ENCODE measurements at regions not wholly inside any gene's neighbourhood (a gene's known extent, or its start where the extent isn't known, plus 50 kb on each side); places are given as distances from the start of the nearest gene placed in this dataset.
"Not testable (repeated sequence)": the region's sequence is repeated elsewhere in the genome, so short reads cannot be mapped to it uniquely, and the experiment has no call there.

DNA sequence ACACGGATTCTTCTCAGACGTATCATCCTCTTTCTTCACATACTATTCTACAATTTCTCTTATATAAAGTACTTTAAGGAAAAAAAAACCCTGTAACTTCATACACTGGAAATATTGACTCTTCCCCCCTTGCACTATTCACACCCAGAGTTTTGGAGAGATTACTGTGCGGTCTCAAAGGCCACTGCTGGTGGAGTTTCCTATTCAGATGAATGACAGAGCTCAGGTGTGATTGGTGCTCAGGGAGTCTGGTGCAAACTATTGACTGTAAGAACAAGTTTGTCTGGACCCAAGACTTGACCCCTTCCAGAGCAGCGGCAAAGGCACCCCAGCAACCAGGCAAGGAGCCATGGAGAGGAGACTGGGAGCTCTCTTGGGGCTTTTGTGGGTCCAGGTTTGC is 187.5 kb upstream of the OR4E1 start:
- Mint-ChIP-seq H3K36me3 (no peaks in the 10 kb centered on the region), H3K27me3 (peaks cover 16% of the 10 kb centered on the region in 2 donors), H3K27ac (peak overlapping the region; percentile 35 to 79), H3K4me3 (peak overlapping the region; percentile 56 to 75 (median 64)), H3K4me1 (peaks cover 6 to 16% (median 14%) of the 10 kb centered on the region in 3 donors), H3K9me3 (no peaks in the 10 kb centered on the region)
- no peak for ATAC-seq (replicated peaks in 1 of 4)
- H3K27ac ChIP-seq (ENCODE audit: low read length) = no peak overlapping the region
- no peaks in the 10 kb centered on the region for H3K9me3 ChIP-seq
- ChIA-PET CTCF (interaction anchor here (0.6 to 2.7 kb wide), 5 partner anchors 9 to 690 kb away, joined by 3 to 19 read pairs (median 4); no protein-coding TSS in a partner anchor), POLR2A (interaction anchor here in 1 of 2 donors (0.6 kb wide), 1 partner anchor 649 kb away, joined by 4 read pairs; no protein-coding TSS in a partner anchor)
- peak overlapping the region in 1 of 2 donors; percentile 11 for H3K4me3 ChIP-seq (ENCODE audit: control insufficient read depth in 1 of 2, extremely low read depth in 1 of 2, low read length in 1 of 2)
- H3K36me3 ChIP-seq (ENCODE audit: control insufficient read depth in 2 of 2, extremely low read depth in 1 of 2, insufficient read depth in 1 of 2, low read length in 1 of 2) = no peaks in the 10 kb centered on the region
- no peak for DNase-seq
- H3K4me1 ChIP-seq (ENCODE audit: control insufficient read depth in 1 of 2, extremely low read depth in 1 of 2, insufficient read depth in 2 of 2, low read length in 2 of 2) = no peaks in the 10 kb centered on the region
- H3K27me3 ChIP-seq (replicated peaks in 1 of 2; ENCODE audit: control insufficient read depth in 2 of 2, extremely low read depth in 1 of 2, insufficient read depth in 2 of 2, low read length in 1 of 2) = no peaks in the 10 kb centered on the region
- WGBS (ENCODE audit: insufficient coverage) = no CpG with 5 or more reads among the region's 4 CpGs

DNA sequence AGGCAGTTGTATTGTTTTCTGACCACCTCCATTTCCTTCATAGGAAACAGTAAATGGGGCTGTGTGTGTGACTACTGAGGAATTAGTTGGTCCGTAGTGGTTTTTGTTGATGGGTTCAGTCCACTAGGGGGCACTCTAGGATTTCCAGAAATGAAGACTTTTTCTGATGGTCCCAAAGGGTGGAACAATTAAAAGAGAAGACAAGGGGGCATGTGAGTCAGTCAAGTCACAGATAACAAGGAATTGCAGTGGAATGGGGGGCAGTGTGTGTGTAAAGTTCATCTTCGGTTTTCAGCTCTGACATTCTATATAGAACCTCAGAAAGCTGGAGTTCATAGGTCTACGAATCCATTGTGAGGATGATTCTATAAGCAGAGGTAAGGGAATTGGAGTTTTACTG is 186.6 kb upstream of the OR4E1 start:
- H3K27me3 ChIP-seq (replicated peaks in 1 of 2; ENCODE audit: control insufficient read depth in 2 of 2, extremely low read depth in 1 of 2, insufficient read depth in 2 of 2, low read length in 1 of 2) = no peaks in the 10 kb centered on the region
- WGBS (ENCODE audit: insufficient coverage) = 14% methylated on average over 1 of the region's 3 CpGs
- peak in 2 of 4 experiments; percentile 43 to 53 for ATAC-seq (replicated peaks in 1 of 4)
- ChIA-PET CTCF (interaction anchor here in 1 of 2 donors (1.4 to 2.7 kb wide), 3 partner anchors 8 to 14 kb away, joined by 3 to 19 read pairs (median 7); no protein-coding TSS in a partner anchor), POLR2A (no interaction called here)
- peaks cover 16% of the 10 kb centered on the region in 2 donors for H3K27me3 Mint-ChIP-seq
- DNase-seq = peak in 17 of 35 experiments; percentile 9 to 74 (median 23)
- no peaks in the 10 kb centered on the region for H3K4me1 ChIP-seq (ENCODE audit: control insufficient read depth in 1 of 2, extremely low read depth in 1 of 2, insufficient read depth in 2 of 2, low read length in 2 of 2)
- peak overlapping the region; percentile 56 to 65 for H3K27ac Mint-ChIP-seq
- peaks cover 6 to 14% (median 14%) of the 10 kb centered on the region in 3 donors for H3K4me1 Mint-ChIP-seq
- no peaks in the 10 kb centered on the region for H3K36me3 Mint-ChIP-seq
- H3K36me3 ChIP-seq (ENCODE audit: control insufficient read depth in 2 of 2, extremely low read depth in 1 of 2, insufficient read depth in 1 of 2, low read length in 1 of 2) = no peaks in the 10 kb centered on the region
- no peaks in the 10 kb centered on the region for H3K9me3 ChIP-seq
- H3K9me3 Mint-ChIP-seq = no peaks in the 10 kb centered on the region
- no peak overlapping the region for H3K4me3 ChIP-seq (ENCODE audit: control insufficient read depth in 1 of 2, extremely low read depth in 1 of 2, low read length in 1 of 2)
- peak overlapping the region; percentile 56 to 67 (median 64) for H3K4me3 Mint-ChIP-seq
- peak overlapping the region; percentile 23 for H3K27ac ChIP-seq (ENCODE audit: low read length)

DNA sequence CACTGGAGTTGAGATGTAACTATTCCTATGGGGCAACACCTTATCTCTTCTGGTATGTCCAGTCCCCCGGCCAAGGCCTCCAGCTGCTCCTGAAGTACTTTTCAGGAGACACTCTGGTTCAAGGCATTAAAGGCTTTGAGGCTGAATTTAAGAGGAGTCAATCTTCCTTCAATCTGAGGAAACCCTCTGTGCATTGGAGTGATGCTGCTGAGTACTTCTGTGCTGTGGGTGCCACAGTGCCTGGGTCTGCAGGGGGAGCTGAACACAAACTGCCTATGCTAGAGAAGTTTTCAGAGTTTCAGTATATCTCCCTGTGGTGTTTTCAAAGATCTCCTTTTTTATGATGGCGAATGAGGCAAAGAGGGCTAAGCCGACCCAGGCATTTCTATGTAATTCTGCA is 179.2 kb upstream of the OR4E1 start:
- DNase-seq (no peak), ATAC-seq (replicated peaks in 1 of 4) (peak; percentile 25 to 63 (median 40))
- Mint-ChIP-seq H3K4me1 (peaks cover 15% of the 10 kb centered on the region in 3 donors), H3K27ac (peak overlapping the region; percentile 62 to 74), H3K27me3 (peaks cover 7 to 10% of the 10 kb centered on the region in 2 donors), H3K4me3 (peak overlapping the region; percentile 79 to 80 (median 79)), H3K36me3 (no peaks in the 10 kb centered on the region), H3K9me3 (no peaks in the 10 kb centered on the region)
- no CpG with 5 or more reads among the region's 3 CpGs for WGBS (ENCODE audit: insufficient coverage)
- peak overlapping the region; percentile 43 to 47 for H3K4me3 ChIP-seq (ENCODE audit: control insufficient read depth in 1 of 2, extremely low read depth in 1 of 2, low read length in 1 of 2)
- no peaks in the 10 kb centered on the region for H3K36me3 ChIP-seq (ENCODE audit: control insufficient read depth in 2 of 2, extremely low read depth in 1 of 2, insufficient read depth in 1 of 2, low read length in 1 of 2)
- no peaks in the 10 kb centered on the region for H3K9me3 ChIP-seq
- no peak overlapping the region for H3K27ac ChIP-seq (ENCODE audit: low read length)
- peaks cover 0 to 5% of the 10 kb centered on the region in 2 experiments for H3K4me1 ChIP-seq (ENCODE audit: control insufficient read depth in 1 of 2, extremely low read depth in 1 of 2, insufficient read depth in 2 of 2, low read length in 2 of 2)
- ChIA-PET CTCF (interaction anchor here (0.9 to 1.5 kb wide), 9 partner anchors 8 to 1077 kb away, joined by 3 to 19 read pairs (median 5); no protein-coding TSS in a partner anchor), POLR2A (no interaction called here)
- no peaks in the 10 kb centered on the region for H3K27me3 ChIP-seq (replicated peaks in 1 of 2; ENCODE audit: control insufficient read depth in 2 of 2, extremely low read depth in 1 of 2, insufficient read depth in 2 of 2, low read length in 1 of 2)

DNA sequence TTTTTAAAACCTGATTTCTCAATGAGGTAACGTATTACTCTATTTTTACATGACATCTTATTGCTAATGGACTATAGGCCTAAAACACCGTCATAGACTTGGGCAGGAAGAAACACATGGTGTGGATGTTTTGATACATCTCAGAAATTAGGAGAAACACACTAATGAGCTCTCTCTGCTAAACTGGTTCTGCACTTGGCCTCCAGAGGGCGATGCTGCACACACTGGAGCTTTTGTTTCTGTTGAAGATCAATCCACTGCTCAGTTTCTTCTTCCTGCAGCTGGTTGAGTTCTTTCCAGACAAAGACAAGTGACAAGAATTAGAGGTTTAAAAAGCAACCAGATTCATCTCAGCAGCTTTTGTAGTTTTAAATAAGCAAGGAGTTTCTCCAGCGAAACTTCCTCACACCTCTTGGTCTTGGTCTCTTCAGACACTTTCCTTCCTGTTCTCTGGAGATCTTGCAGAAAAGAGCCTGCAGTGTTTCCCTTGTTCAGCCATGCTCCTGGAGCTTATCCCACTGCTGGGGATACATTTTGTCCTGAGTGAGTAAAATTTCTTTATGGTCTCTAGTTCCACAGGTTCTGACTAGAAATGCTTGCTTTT is 178.5 kb upstream of the OR4E1 start:
- Mint-ChIP-seq H3K27me3 (peaks cover 7 to 11% of the 10 kb centered on the region in 2 donors), H3K4me3 (peak overlapping the region; percentile 79 to 80 (median 79)), H3K27ac (peak overlapping the region; percentile 62 to 74), H3K4me1 (peaks cover 15% of the 10 kb centered on the region in 3 donors), H3K9me3 (no peaks in the 10 kb centered on the region), H3K36me3 (no peaks in the 10 kb centered on the region)
- no peaks in the 10 kb centered on the region for H3K9me3 ChIP-seq
- peak; percentile 40 to 85 (median 65) for DNase-seq
- no peak overlapping the region for H3K27ac ChIP-seq (ENCODE audit: low read length)
- H3K36me3 ChIP-seq (ENCODE audit: control insufficient read depth in 2 of 2, extremely low read depth in 1 of 2, insufficient read depth in 1 of 2, low read length in 1 of 2) = no peaks in the 10 kb centered on the region
- H3K4me3 ChIP-seq (ENCODE audit: control insufficient read depth in 1 of 2, extremely low read depth in 1 of 2, low read length in 1 of 2) = peak overlapping the region; percentile 43 to 47
- peak; percentile 81 to 85 (median 82) for ATAC-seq (replicated peaks in 1 of 4)
- H3K27me3 ChIP-seq (replicated peaks in 1 of 2; ENCODE audit: control insufficient read depth in 2 of 2, extremely low read depth in 1 of 2, insufficient read depth in 2 of 2, low read length in 1 of 2) = no peaks in the 10 kb centered on the region
- WGBS (ENCODE audit: insufficient coverage) = no CpG with 5 or more reads among the region's 4 CpGs
- CTCF ChIA-PET = interaction anchor here (0.5 to 1.5 kb wide), 24 partner anchors 9 to 1079 kb away, joined by 3 to 19 read pairs (median 4); no protein-coding TSS in a partner anchor
- POLR2A ChIA-PET = interaction anchor here in 1 of 2 donors (0.6 kb wide), 2 partner anchors 12 to 61 kb away, joined by 3 read pairs; no protein-coding TSS in a partner anchor
- peaks cover 0 to 5% of the 10 kb centered on the region in 2 experiments for H3K4me1 ChIP-seq (ENCODE audit: control insufficient read depth in 1 of 2, extremely low read depth in 1 of 2, insufficient read depth in 2 of 2, low read length in 2 of 2)

DNA sequence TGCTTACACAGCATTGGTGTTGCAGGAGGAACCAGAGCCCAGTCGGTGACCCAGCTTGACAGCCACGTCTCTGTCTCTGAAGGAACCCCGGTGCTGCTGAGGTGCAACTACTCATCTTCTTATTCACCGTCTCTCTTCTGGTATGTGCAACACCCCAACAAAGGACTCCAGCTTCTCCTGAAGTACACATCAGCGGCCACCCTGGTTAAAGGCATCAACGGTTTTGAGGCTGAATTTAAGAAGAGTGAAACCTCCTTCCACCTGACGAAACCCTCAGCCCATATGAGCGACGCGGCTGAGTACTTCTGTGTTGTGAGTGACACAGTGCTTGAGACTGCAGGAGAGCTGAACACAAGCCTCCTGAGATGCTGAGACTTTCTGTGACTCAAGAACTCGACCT is 173.3 kb upstream of the OR4E1 start:
- 60% methylated on average over 1 of the region's 11 CpGs for WGBS (ENCODE audit: insufficient coverage)
- Mint-ChIP-seq H3K4me1 (peaks cover 10 to 18% (median 14%) of the 10 kb centered on the region in 3 donors), H3K27me3 (peaks cover 19 to 33% of the 10 kb centered on the region in 2 donors), H3K4me3 (peak overlapping the region; percentile 79 to 87 (median 80)), H3K27ac (peak overlapping the region; percentile 62 to 89)
- POLR2A ChIA-PET; H3K27me3 ChIP-seq (replicated peaks in 1 of 2; ENCODE audit: control insufficient read depth in 2 of 2, extremely low read depth in 1 of 2, insufficient read depth in 2 of 2, low read length in 1 of 2); H3K9me3 Mint-ChIP-seq; H3K36me3 Mint-ChIP-seq; H3K4me1 ChIP-seq (ENCODE audit: control insufficient read depth in 1 of 2, extremely low read depth in 1 of 2, insufficient read depth in 2 of 2, low read length in 2 of 2); H3K36me3 ChIP-seq (ENCODE audit: control insufficient read depth in 2 of 2, extremely low read depth in 1 of 2, insufficient read depth in 1 of 2, low read length in 1 of 2); H3K9me3 ChIP-seq; H3K27ac ChIP-seq (ENCODE audit: low read length): not testable (repeated sequence)
- CTCF ChIA-PET = interaction anchor here in 1 of 2 donors (1.3 to 1.6 kb wide), 2 partner anchors 10 to 709 kb away, joined by 3 to 7 read pairs; no protein-coding TSS in a partner anchor
- DNase-seq = peak in 17 of 35 experiments; percentile 6 to 38 (median 21)
- peak; percentile 61 to 70 (median 66) for ATAC-seq (replicated peaks in 1 of 4)
- H3K4me3 ChIP-seq (ENCODE audit: control insufficient read depth in 1 of 2, extremely low read depth in 1 of 2, low read length in 1 of 2) = peak overlapping the region; percentile 52 to 66

DNA sequence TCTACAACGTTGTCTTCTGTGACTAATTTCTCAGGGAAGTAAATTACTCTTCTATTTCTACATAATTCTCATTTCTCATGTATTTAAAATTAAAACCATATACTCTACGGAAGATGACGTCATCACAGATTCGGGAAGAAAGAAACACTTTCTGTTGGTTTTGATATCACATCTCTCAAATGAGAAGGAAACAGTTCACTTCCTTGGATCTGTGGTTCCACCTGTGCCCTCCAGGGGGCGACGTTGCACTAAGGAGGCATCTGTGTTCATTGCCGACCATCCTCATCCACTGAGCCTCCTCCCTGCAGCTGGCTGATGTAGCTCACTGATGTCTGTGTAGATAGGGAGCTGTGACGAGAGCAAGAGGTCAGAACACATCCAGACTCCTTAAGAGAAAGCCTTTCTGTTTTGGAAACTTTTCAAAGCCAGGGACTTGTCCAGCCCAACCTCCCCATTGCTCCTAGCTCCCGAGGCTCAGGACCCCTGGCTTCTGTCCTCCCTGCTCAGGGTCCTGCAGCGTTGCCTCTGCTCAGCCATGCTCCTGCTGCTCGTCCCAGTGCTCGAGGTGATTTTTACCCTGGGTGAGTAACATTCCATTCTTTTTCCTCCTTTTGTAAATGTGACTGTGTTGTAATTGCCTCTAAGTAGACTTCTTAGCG is 172.7 kb upstream of the OR4E1 start:
- ATAC-seq (replicated peaks in 1 of 4) = peak; percentile 78 to 85 (median 82)
- no peaks in the 10 kb centered on the region for H3K36me3 ChIP-seq (ENCODE audit: control insufficient read depth in 2 of 2, extremely low read depth in 1 of 2, insufficient read depth in 1 of 2, low read length in 1 of 2)
- H3K4me1 Mint-ChIP-seq = peaks cover 9 to 14% (median 10%) of the 10 kb centered on the region in 3 donors
- peak overlapping the region; percentile 79 to 87 (median 80) for H3K4me3 Mint-ChIP-seq
- ChIA-PET POLR2A (no interaction called here), CTCF (interaction anchor here in 1 of 2 donors (0.8 to 1.6 kb wide), 2 partner anchors 698 to 710 kb away, joined by 3 read pairs; no protein-coding TSS in a partner anchor)
- H3K9me3 ChIP-seq = no peaks in the 10 kb centered on the region
- H3K27me3 Mint-ChIP-seq = peaks cover 19 to 34% of the 10 kb centered on the region in 2 donors
- DNase-seq = peak; percentile 36 to 72 (median 60)
- H3K36me3 Mint-ChIP-seq = no peaks in the 10 kb centered on the region
- H3K27ac ChIP-seq (ENCODE audit: low read length) = no peak overlapping the region
- peaks cover 0 to 4% of the 10 kb centered on the region in 2 experiments for H3K4me1 ChIP-seq (ENCODE audit: control insufficient read depth in 1 of 2, extremely low read depth in 1 of 2, insufficient read depth in 2 of 2, low read length in 2 of 2)
- peak overlapping the region; percentile 52 to 66 for H3K4me3 ChIP-seq (ENCODE audit: control insufficient read depth in 1 of 2, extremely low read depth in 1 of 2, low read length in 1 of 2)
- 10% methylated on average over 4 of the region's 13 CpGs for WGBS (ENCODE audit: insufficient coverage)
- peaks cover 0 to 5% of the 10 kb centered on the region in 2 experiments for H3K27me3 ChIP-seq (replicated peaks in 1 of 2; ENCODE audit: control insufficient read depth in 2 of 2, extremely low read depth in 1 of 2, insufficient read depth in 2 of 2, low read length in 1 of 2)
- no peaks in the 10 kb centered on the region for H3K9me3 Mint-ChIP-seq
- peak overlapping the region; percentile 62 to 89 for H3K27ac Mint-ChIP-seq

Measured in T-cell (primary cell).